ENCODE measurements at regions not wholly inside any gene's neighbourhood (a gene's known extent, or its start where the extent isn't known, plus 50 kb on each side); places are given as distances from the start of the nearest gene placed in this dataset.
"Not testable (repeated sequence)": the region's sequence is repeated elsewhere in the genome, so short reads cannot be mapped to it uniquely, and the experiment has no call there.

DNA sequence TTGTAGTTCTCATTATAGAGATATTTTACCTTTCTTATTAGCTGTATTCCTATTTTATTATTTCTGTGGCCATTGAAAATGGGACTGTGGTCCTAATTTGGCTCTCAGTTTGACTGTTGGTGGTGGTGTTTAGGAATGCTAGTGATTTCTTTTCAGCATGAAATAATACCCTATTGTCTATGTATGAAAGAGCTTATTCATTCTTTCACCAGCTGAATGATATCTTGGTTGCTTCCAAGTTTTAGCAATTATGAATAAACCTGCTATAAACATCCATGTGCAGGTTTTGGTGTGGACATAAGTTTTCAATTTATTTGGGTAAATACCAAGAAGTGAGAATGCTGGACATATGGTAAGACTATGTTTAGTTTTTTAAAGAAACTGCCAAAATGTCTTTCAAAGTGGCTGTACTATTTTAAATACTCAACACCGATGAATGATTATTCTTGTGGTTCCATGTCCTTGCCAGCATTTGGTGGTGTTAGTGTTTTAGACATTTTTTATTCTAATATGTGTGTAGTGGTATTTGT, 501.6 kb upstream of the GYPC start:
- Histone ChIP-seq H3K27me3 (no peaks in the 10 kb centered on the region), H3K36me3 (ENCODE audit: low read depth, missing control alignments) (no peaks in the 10 kb centered on the region), H3K4me1 (no peaks in the 10 kb centered on the region), H3K27ac (no peak overlapping the region), H3K9me3 (no peaks in the 10 kb centered on the region), H3K4me3 (no peak overlapping the region)
- intact Hi-C loops (cut with DNase I; ENCODE audit: low total_unique reads): no loop called here
- TF ChIP-seq, protein P1, sequence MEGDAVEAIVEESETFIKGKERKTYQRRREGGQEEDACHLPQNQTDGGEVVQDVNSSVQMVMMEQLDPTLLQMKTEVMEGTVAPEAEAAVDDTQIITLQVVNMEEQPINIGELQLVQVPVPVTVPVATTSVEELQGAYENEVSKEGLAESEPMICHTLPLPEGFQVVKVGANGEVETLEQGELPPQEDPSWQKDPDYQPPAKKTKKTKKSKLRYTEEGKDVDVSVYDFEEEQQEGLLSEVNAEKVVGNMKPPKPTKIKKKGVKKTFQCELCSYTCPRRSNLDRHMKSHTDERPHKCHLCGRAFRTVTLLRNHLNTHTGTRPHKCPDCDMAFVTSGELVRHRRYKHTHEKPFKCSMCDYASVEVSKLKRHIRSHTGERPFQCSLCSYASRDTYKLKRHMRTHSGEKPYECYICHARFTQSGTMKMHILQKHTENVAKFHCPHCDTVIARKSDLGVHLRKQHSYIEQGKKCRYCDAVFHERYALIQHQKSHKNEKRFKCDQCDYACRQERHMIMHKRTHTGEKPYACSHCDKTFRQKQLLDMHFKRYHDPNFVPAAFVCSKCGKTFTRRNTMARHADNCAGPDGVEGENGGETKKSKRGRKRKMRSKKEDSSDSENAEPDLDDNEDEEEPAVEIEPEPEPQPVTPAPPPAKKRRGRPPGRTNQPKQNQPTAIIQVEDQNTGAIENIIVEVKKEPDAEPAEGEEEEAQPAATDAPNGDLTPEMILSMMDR (IDR thresholded peaks at IDR 0.05): no peak
- no peak for TF ChIP-seq POLR2A (IDR thresholded peaks at IDR 0.05)
- no peak for DNase-seq
- WGBS, 2 donors: 93 to 94% methylated on average over 1 of the region's 1 CpG

- 86% methylated on average over 4 of the region's 4 CpGs; no CpG with 5 or more reads in 1 of the 2 donors for WGBS, 2 donors
- intact Hi-C loops (cut with DNase I; ENCODE audit: low total_unique reads): not testable (repeated sequence)
These were observed 495.0 kb upstream of the GYPC start for GRCh38 chr2:126160950-126161349.

DNA sequence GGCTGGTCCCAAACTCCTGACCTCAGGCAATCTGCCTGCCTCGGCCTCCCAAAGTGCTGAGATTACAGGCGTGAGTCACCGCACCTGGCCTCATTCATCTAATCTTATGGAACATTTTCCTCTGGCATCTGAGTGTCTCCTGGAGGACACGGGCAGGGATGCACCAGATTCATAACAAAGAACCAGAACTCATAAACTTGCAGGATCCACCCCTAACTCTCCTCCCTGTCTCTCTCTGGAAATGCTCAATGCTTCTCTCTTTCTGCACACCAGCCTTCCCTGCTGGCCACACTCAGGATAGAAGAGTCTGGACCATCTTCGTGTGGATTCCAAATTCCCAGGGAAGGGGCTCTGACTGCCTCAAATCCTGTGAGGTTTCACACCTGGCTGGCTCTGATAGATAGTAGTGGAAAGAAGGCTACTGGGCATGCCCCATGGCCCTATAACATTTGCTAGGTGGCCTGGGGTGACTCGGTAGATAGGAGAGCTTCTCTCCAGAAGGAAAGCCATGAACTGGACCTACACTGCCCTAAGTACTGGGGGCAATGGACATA, 483.2 kb upstream of the GYPC start:
- DNase-seq: no peak
- no peak for TF ChIP-seq POLR2A (IDR thresholded peaks at IDR 0.05)
- TF ChIP-seq, protein P1 (IDR thresholded peaks at IDR 0.05): no peak
- 81 to 86% methylated on average over 6 of the region's 6 CpGs for WGBS, 2 donors
- Histone ChIP-seq H3K36me3 (ENCODE audit: low read depth, missing control alignments) (no peaks in the 10 kb centered on the region), H3K4me3 (no peak overlapping the region), H3K27ac (no peak overlapping the region), H3K27me3 (no peaks in the 10 kb centered on the region), H3K9me3 (no peaks in the 10 kb centered on the region), H3K4me1 (no peaks in the 10 kb centered on the region)
- intact Hi-C loops (cut with DNase I; ENCODE audit: low total_unique reads): no loop called here

More at GRCh38 chr2:126160950-126161349, 495.0 kb upstream of the GYPC start:
- not testable (repeated sequence) for H3K36me3 ChIP-seq (ENCODE audit: low read depth, missing control alignments); H3K4me3 ChIP-seq; H3K9me3 ChIP-seq; DNase-seq; H3K27me3 ChIP-seq; H3K4me1 ChIP-seq; H3K27ac ChIP-seq

DNA sequence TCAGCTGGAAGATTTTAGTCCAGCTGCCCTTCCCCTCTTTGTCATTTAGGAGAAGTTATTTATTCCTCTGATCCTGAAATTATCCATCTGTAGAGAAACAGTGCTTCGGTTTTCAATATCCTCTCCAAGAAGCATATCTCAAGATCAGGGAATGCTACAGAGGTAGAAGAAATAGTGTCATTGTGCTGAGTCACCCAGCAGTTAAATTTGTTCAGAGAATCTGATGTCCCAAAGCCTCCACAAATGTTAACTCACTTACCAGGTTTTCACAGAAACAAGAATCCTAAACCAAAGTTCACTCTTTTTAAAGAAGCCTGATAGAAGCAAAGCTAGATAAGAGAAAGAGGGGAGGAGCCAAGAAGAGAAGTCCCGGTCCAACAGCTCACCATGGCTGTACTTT, 480.7 kb upstream of the GYPC start:
- Histone ChIP-seq H3K4me1 (no peaks in the 10 kb centered on the region), H3K4me3 (no peak overlapping the region), H3K36me3 (ENCODE audit: low read depth, missing control alignments) (no peaks in the 10 kb centered on the region), H3K27ac (no peak overlapping the region), H3K9me3 (no peaks in the 10 kb centered on the region), H3K27me3 (no peaks in the 10 kb centered on the region)
- DNase-seq: no peak
- TF ChIP-seq POLR2A (IDR thresholded peaks at IDR 0.05): no peak
- TF ChIP-seq, protein P1 (IDR thresholded peaks at IDR 0.05): no peak
- intact Hi-C loops (cut with DNase I; ENCODE audit: low total_unique reads): no loop called here
- 65 to 77% methylated on average over 2 of the region's 2 CpGs for WGBS, 2 donors

GRCh38 chr2:126177479-126177878, 478.5 kb upstream of the GYPC start:
- intact Hi-C loops (cut with DNase I; ENCODE audit: low total_unique reads): no loop called here
- no peak for TF ChIP-seq POLR2A (IDR thresholded peaks at IDR 0.05)
- TF ChIP-seq, protein P1 (IDR thresholded peaks at IDR 0.05): no peak

More at GRCh38 chr2:126177479-126177878, 478.5 kb upstream of the GYPC start:
- Histone ChIP-seq H3K4me1 (no peaks in the 10 kb centered on the region), H3K9me3 (no peaks in the 10 kb centered on the region), H3K27ac (no peak overlapping the region), H3K4me3 (no peak overlapping the region), H3K27me3 (no peaks in the 10 kb centered on the region), H3K36me3 (ENCODE audit: low read depth, missing control alignments) (no peaks in the 10 kb centered on the region)
- no peak for DNase-seq
- 91 to 96% methylated on average over 2 of the region's 2 CpGs for WGBS, 2 donors
